ENCODE measurements at regions not wholly inside any gene's neighbourhood (a gene's known extent, or its start where the extent isn't known, plus 50 kb on each side); places are given as distances from the start of the nearest gene placed in this dataset.

GRCh38 chr4:115770046-115770543 lies 656.7 kb upstream of the NDST4 start:
- no peak for DNase-seq (ENCODE audit: low read depth)

- DNase-seq (ENCODE audit: low read depth): no peak
These were observed 656.0 kb upstream of the NDST4 start for GRCh38 chr4:115769396-115769795.

DNA sequence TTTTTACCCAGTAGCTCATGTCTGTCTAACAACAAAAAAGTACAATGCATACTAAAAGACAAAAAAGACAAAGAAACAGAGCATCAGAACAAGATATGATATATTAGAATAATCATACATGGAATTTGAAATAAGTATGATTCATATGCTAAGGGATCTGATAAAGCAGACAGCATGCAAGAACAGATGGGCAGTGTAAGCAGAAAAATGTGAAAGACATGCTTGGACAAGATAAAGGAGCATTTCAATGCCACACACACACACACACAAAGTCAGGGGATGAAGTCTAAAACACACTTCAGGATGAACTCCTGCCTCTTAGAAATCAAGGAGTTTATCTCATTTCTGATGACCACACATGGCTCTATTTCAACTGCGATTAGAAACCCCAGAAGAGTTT lies 649.6 kb upstream of the NDST4 start:
- no peak for DNase-seq (ENCODE audit: low read depth)

- DNase-seq (ENCODE audit: low read depth): no peak
These were observed 645.8 kb upstream of the NDST4 start for GRCh38 chr4:115759231-115759630.

- no peak for DNase-seq (ENCODE audit: low read depth)
These were observed 636.0 kb upstream of the NDST4 start for GRCh38 chr4:115749404-115749803.

DNA sequence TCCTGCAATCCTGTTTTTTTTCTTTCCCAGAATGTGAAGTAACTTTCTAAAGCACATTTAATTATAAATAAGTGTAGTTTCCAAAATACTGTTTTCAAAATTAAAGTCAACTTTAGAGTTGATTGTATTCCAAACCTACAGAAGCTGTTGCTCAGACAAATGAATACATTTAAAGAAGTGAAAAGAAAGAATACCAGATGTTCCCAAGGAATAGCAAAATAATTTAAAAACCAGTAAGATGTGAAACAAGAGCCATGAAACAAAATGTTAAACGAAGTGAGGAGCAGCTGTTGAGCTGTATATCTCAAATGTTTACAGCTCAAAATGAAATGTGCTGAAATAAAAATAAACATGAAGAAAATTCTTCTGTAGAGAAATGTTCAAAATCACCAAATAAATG lies 627.4 kb upstream of the NDST4 start:
- no peak for DNase-seq (ENCODE audit: low read depth)

DNA sequence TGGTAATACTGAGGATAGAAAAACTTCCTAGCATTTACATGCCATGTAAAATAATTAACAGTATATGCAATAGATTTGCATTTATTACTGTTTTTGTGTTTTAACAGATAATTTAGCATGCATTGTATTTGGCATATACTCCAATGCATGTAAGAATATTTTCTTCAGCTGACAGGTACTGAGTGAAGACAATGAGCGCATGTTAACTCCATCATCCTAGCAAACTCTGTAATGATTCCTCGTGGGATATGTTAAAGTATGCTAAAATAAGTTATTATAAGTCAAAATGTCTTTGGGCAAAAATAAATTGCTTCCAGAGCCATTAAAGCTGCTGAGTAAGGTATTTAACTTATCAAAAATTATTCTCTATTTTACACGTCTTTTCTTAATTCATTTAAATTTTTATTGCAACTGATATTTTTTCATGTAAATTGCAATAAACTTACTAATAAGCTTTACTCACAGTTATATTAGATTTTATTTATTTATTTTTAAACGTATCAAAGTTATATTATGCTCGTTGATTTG lies 616.4 kb upstream of the NDST4 start:
- DNase-seq (ENCODE audit: low read depth): no peak

DNA sequence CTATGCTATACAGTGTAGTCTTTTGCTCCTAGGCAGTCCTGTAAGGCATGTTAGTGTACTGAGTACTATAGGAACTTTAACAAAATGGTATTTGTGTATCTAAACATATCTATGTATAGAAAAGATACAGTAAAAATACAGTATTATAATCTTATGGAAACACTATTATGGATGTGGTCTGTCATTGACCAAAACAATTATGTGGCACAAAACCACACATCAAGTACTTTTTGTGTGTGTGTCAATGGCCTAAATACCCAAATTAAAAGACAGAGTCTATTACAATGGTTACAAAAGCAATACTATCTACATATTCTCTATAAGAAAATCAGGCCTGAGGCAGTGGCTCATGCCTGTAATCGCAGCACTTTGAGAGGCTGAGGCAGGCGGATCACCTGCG lies 610.2 kb upstream of the NDST4 start:
- no peak for DNase-seq (ENCODE audit: low read depth)

DNA sequence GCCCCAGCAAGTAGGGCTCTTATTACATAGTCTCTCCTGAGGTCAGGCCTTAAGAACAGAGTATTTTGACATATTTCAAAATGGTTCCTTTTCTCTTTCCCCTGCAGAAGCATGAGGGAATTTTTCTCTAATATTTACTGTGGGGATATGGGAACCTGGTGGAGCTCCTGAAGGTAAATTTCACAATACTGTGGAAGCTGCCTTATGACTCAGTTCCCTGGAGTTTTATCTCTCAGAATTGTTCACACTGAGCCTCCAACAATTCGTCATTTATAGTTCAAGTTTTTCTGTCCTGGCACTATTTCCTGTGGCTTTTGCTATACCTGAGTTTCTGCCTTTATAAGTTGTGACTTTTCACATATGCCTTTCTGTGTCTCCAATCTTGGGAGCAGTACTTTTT lies 607.2 kb upstream of the NDST4 start:
- DNase-seq (ENCODE audit: low read depth): peak; percentile 48

DNA sequence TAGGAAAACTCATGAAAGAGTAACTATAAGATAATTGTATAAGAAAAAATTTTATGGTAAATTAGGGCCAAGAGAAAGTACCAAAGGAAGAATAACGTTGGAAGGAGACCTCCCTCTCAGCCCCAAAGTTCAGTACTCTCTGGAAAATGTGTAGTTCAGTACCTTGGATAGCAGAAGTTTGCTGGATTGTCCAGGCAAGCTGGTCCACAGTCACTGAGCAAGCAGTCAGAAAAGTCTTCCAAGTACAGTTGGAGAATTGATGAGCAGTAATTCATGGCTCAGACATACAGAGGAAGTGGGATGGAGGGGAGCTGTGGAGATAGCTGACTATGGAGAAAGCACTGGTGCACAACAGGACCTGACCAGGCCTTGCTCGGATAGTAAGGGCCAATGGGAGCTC lies 598.2 kb upstream of the NDST4 start:
- no peak for DNase-seq (ENCODE audit: low read depth)

- no peak for DNase-seq (ENCODE audit: low read depth)
These were observed 575.5 kb upstream of the NDST4 start for GRCh38 chr4:115688961-115689360.

DNA sequence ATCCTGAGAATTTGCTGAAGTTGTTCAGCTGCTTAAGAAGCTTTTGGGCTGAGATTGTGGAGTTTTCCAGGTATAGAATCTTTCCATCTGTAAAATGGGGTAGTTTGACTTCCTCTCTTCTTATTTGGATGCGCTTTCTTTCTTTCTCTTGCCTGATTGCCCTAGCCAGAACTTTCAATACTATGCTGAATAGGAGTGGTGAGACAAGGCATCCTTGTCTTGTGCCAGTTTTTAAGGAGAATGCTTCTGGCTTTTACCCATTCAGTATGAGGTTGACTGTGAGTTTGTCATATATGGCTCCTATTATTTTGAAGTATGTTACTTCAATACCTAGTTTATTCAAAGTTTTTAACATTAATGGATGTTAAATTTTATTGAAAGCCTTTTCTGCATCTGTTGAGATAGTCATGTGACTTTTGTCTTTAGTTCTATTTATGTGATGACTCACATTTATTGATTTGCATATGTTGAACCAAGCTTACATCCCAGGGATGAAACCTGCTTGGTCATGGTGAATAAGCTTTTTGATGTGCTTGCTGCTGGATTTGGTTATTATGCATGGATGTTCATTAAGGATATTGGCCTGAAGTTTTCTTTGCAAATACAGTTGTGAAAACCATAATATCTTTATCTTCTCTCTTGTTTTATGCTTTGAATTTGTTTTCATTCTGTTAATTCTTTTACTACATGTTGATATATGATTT lies 573.8 kb upstream of the NDST4 start:
- peak; percentile 25 for DNase-seq (ENCODE audit: low read depth)

DNA sequence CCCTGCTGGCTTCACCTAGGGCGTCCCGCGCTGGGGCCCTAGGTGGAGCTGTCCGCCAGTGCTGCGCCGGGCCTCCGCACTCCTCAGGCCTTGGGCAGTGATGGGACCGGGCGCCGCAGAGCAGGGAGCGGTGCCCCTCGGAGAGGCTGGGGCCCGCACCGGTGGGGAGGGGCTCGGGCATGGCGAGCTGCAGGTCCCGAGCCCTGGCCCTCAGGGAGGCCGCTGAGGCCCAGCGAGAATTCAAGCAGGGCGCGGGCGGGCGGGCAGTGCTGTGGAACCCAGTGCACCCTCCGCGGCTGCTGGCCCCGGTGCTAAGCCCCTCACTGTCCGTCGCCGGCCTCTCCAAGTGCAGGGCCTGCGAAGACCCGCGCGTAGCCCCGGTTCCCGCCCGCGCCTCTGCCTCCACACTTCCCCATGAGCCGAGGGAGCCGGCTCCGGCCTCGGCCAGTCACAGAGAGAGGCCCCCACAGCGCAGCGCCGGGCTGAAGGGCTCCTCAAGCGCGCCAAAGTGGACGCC lies 565.1 kb upstream of the NDST4 start:
- DNase-seq (ENCODE audit: low read depth): no peak

DNA sequence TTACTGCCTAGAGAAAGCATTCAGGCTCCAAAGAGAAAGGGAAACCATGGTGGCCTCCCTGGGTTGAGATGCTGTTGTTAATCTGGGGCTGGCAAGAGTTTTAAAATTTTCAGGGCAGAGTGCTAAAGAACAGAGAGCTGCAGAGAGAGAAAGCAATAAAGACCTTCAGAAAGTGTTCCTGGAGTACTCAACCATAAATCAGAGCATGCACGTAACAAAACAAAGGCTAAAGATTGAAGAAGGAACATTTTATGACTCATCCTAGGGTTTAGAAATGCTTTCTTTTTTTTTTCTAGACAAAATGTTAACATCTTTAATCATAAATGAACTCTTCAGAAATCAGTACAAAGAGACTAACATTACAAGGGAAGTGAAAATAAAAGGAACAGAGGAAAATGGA lies 562.3 kb upstream of the NDST4 start:
- DNase-seq (ENCODE audit: low read depth): peak; percentile 4

GRCh38 chr4:115674485-115674884 lies 561.1 kb upstream of the NDST4 start:
- DNase-seq (ENCODE audit: low read depth): no peak

- DNase-seq (ENCODE audit: low read depth): peak; percentile 7
These were observed 558.2 kb upstream of the NDST4 start for GRCh38 chr4:115671581-115671980.

DNA sequence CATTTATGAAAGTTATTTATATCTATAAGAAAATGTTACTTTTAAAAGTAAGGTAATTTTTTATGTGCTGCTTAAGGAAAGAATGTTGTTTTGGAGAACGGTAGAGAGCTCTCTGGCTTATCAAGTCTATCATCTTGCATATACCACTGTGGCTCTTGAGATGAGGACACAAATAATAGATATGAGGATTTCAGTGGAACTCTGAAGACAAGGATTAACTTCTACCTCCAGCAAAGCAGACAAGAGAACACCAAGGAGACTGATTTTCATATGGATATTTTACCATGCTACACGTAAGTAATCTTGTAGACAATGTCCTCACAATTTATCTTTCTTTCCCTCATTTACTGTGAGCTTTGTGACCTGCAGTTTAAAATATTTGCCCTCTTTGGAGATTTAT lies 557.5 kb upstream of the NDST4 start:
- no peak for DNase-seq (ENCODE audit: low read depth)

DNA sequence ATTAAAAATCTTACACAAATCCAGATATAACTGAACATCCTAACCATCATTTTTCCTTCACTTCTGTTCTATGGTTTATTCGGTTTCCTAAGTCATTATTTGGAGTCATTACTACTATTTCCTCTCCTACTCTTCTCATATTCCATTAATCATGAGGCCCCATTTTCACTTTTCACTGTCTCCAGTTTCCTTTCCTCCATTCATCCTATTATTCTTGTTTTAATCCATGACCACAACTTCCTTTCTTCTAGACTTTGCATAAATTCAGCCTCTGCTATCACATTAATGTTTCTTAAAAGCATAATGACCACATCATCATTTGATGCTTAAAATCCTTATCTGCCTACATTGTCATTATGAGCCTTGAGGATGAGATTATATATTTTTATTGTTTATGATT lies 555.0 kb upstream of the NDST4 start:
- DNase-seq (ENCODE audit: low read depth): no peak

GRCh38 chr4:115664285-115664684 lies 550.9 kb upstream of the NDST4 start:
- no peak for DNase-seq (ENCODE audit: low read depth)

DNA sequence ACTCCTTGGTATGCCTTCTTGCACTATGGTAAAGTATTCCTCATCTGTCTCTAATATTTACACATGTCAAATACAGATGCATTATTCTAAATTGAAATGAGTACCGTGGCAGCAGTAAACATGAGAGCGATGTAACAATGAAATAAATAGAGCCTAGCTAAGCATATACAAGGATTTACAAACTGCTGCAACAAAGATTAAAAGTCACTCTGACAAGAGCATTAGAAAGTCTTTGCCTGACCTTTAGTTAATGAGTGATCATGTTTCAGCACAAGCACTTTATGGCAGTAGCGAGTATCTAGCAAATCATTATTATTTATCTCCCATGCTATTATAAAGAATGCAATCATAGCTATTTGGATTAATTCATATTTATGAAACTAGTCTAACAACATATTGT lies 547.0 kb upstream of the NDST4 start:
- no peak for DNase-seq (ENCODE audit: low read depth)

DNA sequence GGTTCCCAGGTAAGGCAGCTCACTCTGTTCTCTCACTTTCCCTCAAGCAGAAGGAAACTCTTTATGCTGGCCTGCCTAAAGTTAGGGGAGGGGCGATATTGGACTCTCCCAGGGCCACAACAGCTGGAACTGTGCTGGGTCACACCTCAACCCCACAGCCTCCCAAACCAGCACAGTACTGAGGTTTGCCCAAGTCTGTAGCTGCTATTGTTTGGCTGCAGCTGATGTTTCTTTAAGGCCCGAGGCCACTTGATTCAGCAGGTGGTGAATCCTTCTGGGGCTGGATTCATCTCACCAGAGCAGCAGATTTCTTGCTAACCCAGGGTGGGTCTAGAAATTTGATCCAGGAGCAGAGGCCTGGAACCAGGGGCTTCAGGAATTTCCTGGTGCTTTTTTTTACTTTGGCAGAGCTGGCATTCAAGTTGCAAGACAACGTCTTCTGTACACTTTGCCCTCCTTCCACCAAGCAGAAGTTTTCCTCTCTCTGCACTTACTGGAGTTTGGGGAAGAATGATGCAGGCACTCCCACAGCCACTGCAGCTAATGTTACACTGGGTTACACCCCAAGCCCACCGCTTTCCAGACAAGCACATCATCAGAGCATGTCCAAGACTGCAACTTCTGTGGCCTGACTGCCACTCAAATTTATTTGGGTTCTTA lies 544.7 kb upstream of the NDST4 start:
- DNase-seq (ENCODE audit: low read depth): no peak

GRCh38 chr4:115655626-115656025 lies 542.2 kb upstream of the NDST4 start:
- no peak for DNase-seq (ENCODE audit: low read depth)

- DNase-seq (ENCODE audit: low read depth): no peak
These were observed 535.4 kb upstream of the NDST4 start for GRCh38 chr4:115648786-115649185.
